ENCODE measurements at regions not wholly inside any gene's neighbourhood (a gene's known extent, or its start where the extent isn't known, plus 50 kb on each side); places are given as distances from the start of the nearest gene placed in this dataset.

- Histone ChIP-seq H3K36me3 (replicated peaks; ENCODE audit: insufficient read depth, low read depth) (no peaks in the 10 kb centered on the region), H3K9me3 (ENCODE audit: low read depth) (no peaks in the 10 kb centered on the region), H2AFZ (no peak overlapping the region), H4K20me1 (ENCODE audit: insufficient read depth, poor library complexity, severe bottlenecking) (no peaks in the 10 kb centered on the region), H3K4me1 (ENCODE audit: insufficient read depth) (no peaks in the 10 kb centered on the region), H3K4me2 (no peak overlapping the region), H3K27me3 (no peaks in the 10 kb centered on the region), H3K9me2 (replicated peaks; ENCODE audit: insufficient read depth) (no peaks in the 10 kb centered on the region), H3K4me3 (no peak overlapping the region), H3K79me2 (no peaks in the 10 kb centered on the region), H3K27ac (no peak overlapping the region)
- DNase-seq (ENCODE audit: low spot score): no peak
- no peak for TF ChIP-seq EZH2 (IDR thresholded peaks at IDR 0.05; ENCODE audit: borderline replicate concordance)
- TF ChIP-seq CTCF (IDR thresholded peaks at IDR 0.05; ENCODE audit: poor library complexity): no peak
- TF ChIP-seq EZH2phosphoT487 (IDR thresholded peaks at IDR 0.05; ENCODE audit: low read depth, severe bottlenecking, unreplicated experiment): no peak
- WGBS (ENCODE audit: low lambda C conversion rate, missing lambda C conversion rate): 84% methylated on average over 4 of the region's 4 CpGs
These were observed 215.7 kb upstream of the SIX2 start for GRCh38 chr2:45224993-45225380.

GRCh38 chr2:45224321-45224992, 215.2 kb upstream of the SIX2 start:
- Histone ChIP-seq H3K27me3 (no peaks in the 10 kb centered on the region), H3K79me2 (no peaks in the 10 kb centered on the region), H3K9me3 (ENCODE audit: low read depth) (no peaks in the 10 kb centered on the region), H3K4me2 (no peak overlapping the region), H3K9me2 (replicated peaks; ENCODE audit: insufficient read depth) (no peaks in the 10 kb centered on the region), H3K4me3 (no peak overlapping the region), H4K20me1 (ENCODE audit: insufficient read depth, poor library complexity, severe bottlenecking) (no peaks in the 10 kb centered on the region), H2AFZ (no peak overlapping the region), H3K36me3 (replicated peaks; ENCODE audit: insufficient read depth, low read depth) (no peaks in the 10 kb centered on the region), H3K27ac (no peak overlapping the region), H3K4me1 (ENCODE audit: insufficient read depth) (no peaks in the 10 kb centered on the region)
- DNase-seq (ENCODE audit: low spot score): no peak
- WGBS (ENCODE audit: low lambda C conversion rate, missing lambda C conversion rate): 56% methylated on average over 13 of the region's 13 CpGs
- no peak for TF ChIP-seq CTCF (IDR thresholded peaks at IDR 0.05; ENCODE audit: poor library complexity)
- no peak for TF ChIP-seq EZH2 (IDR thresholded peaks at IDR 0.05; ENCODE audit: borderline replicate concordance)
- TF ChIP-seq EZH2phosphoT487 (IDR thresholded peaks at IDR 0.05; ENCODE audit: low read depth, severe bottlenecking, unreplicated experiment): no peak

GRCh38 chr2:45223531-45223930, 214.3 kb upstream of the SIX2 start:
- 77% methylated on average over 8 of the region's 8 CpGs for WGBS (ENCODE audit: low lambda C conversion rate, missing lambda C conversion rate)
- no peaks in the 10 kb centered on the region for H3K36me3 ChIP-seq (replicated peaks; ENCODE audit: insufficient read depth, low read depth)
- DNase-seq (ENCODE audit: low spot score): no peak
- no peaks in the 10 kb centered on the region for H3K27me3 ChIP-seq
- TF ChIP-seq EZH2phosphoT487 (IDR thresholded peaks at IDR 0.05; ENCODE audit: low read depth, severe bottlenecking, unreplicated experiment) (no peak), EZH2 (IDR thresholded peaks at IDR 0.05; ENCODE audit: borderline replicate concordance) (no peak), CTCF (IDR thresholded peaks at IDR 0.05; ENCODE audit: poor library complexity) (no peak)
- H3K9me2 ChIP-seq (replicated peaks; ENCODE audit: insufficient read depth): no peaks in the 10 kb centered on the region
- H3K4me2 ChIP-seq: no peak overlapping the region
- H3K4me3 ChIP-seq: no peak overlapping the region
- no peak overlapping the region for H2AFZ ChIP-seq
- no peaks in the 10 kb centered on the region for H3K9me3 ChIP-seq (ENCODE audit: low read depth)
- no peak overlapping the region for H3K27ac ChIP-seq
- H4K20me1 ChIP-seq (ENCODE audit: insufficient read depth, poor library complexity, severe bottlenecking): no peaks in the 10 kb centered on the region
- no peaks in the 10 kb centered on the region for H3K79me2 ChIP-seq
- no peaks in the 10 kb centered on the region for H3K4me1 ChIP-seq (ENCODE audit: insufficient read depth)
